Endothelial cell of umbilical vein (primary cell): ENCODE measurements at regions not wholly inside any gene's neighbourhood (a gene's known extent, or its start where the extent isn't known, plus 50 kb on each side); places are given as distances from the start of the nearest gene placed in this dataset.
"Not testable (repeated sequence)": the region's sequence is repeated elsewhere in the genome, so short reads cannot be mapped to it uniquely, and the experiment has no call there.

Source experiments
- BruUV-seq: library from RNA; stranded (reverse); fragments of 400-500 nt; replicated peaks from 2 replicates; lab custom pipeline; 2021; lab: Mats Ljungman, UMichigan
- CTCF ChIA-PET: fragments of 300-600, 350-600 bp; sonication (Branson Sonifier 250); formaldehyde crosslinking; loops from one replicate; lab custom pipeline; 2021; ENCODE audit warnings: antibody characterized with exemption, inconsistent platforms; lab: Charles Lee
- POLR2A ChIA-PET: fragments of 300-600, 350-600 bp; sonication (Branson Sonifier 250); formaldehyde crosslinking; loops from one replicate; lab custom pipeline; 2021; ENCODE audit warnings: antibody characterized with exemption, inconsistent platforms; lab: Charles Lee
- DNase-seq: peaks from one replicate; pipeline ENCODE4 v3.0.0-alpha.2; 2011; ENCODE audit warnings: low read depth, low spot score
- FAIRE-seq: peaks from 2 replicates; lab custom pipeline; 2011; peaks lifted over from hg19 to GRCh38; lab: Jason Lieb, UNC
- H2AFZ ChIP-seq: 2 replicates; pipeline ENCODE4 v1.6.0; 2012; ENCODE audit warnings: low read depth, low read length, control low read depth, inconsistent platforms
- H3K27ac ChIP-seq: 2 replicates; pipeline ENCODE4 v1.5.1; 2011; ENCODE audit warnings: low read depth, mild to moderate bottlenecking, control low read depth, low read length, moderate library complexity; ENCODE audit not compliant: insufficient read depth
- H3K27me3 ChIP-seq, 2 experiments: 2 replicates each; pipeline versions ENCODE4 v1.6.0 to v1.6.1; 2011; ENCODE audit warnings: low read length in 2 of 2, mixed read lengths in 1 of 2; ENCODE audit not compliant: control insufficient read depth in 2 of 2, insufficient read depth in 2 of 2
- H3K36me3 ChIP-seq, 2 experiments: 2 replicates in 1 of 2; 3 replicates in 1 of 2; pipeline ENCODE4 v1.5.1; 2011; ENCODE audit warnings: low read length in 2 of 2, mild to moderate bottlenecking in 1 of 2, moderate library complexity in 1 of 2; ENCODE audit not compliant: control insufficient read depth in 2 of 2, insufficient read depth in 2 of 2; ENCODE audit errors: extremely low read depth in 1 of 2
- H3K4me1 ChIP-seq: 3 replicates; pipeline ENCODE4 v1.5.1; 2011; ENCODE audit warnings: mild to moderate bottlenecking, low read length; ENCODE audit not compliant: control insufficient read depth, insufficient read depth; ENCODE audit errors: extremely low read depth
- H3K4me2 ChIP-seq: 2 replicates; pipeline ENCODE4 v1.6.1; 2011; ENCODE audit warnings: low read length, control low read depth, mixed read lengths; ENCODE audit not compliant: insufficient read depth
- H3K4me3 ChIP-seq, 3 experiments: fragments of 200-600 bp in 1 of 3; sonication (generic), shearing (Covaris generic) in 1 of 3; replicated peaks in 1 of 3; 2 replicates each; pipeline ENCODE4 v1.5.1; 2011 to 2016; ENCODE audit warnings: control low read depth in 3 of 3, low read length in 3 of 3, mild to moderate bottlenecking in 2 of 3, inconsistent platforms in 1 of 3, low read depth in 1 of 3, moderate library complexity in 1 of 3; ENCODE audit not compliant: insufficient read depth in 1 of 3
- H3K79me2 ChIP-seq: 2 replicates; pipeline ENCODE4 v1.6.0; 2012; ENCODE audit warnings: low read length, inconsistent platforms; ENCODE audit not compliant: control insufficient read depth, insufficient read depth
- H3K9ac ChIP-seq: replicated peaks from 2 replicates; pipeline ENCODE3; 2011; ENCODE audit warnings: low read length, control low read depth; ENCODE audit not compliant: insufficient read depth; ENCODE audit errors: extremely low read depth
- H3K9me1 ChIP-seq: replicated peaks from 3 replicates; pipeline ENCODE4 v1.6.0; 2011; ENCODE audit warnings: mild to moderate bottlenecking, low read length; ENCODE audit not compliant: control insufficient read depth, insufficient read depth; ENCODE audit errors: extremely low read depth
- H3K9me3 ChIP-seq: replicated peaks from 2 replicates; pipeline ENCODE4 v1.5.1; 2012; ENCODE audit warnings: low read length, inconsistent platforms; ENCODE audit not compliant: control insufficient read depth, insufficient read depth
- H4K20me1 ChIP-seq: replicated peaks from 2 replicates; pipeline ENCODE3; 2011; ENCODE audit warnings: mild to moderate bottlenecking, low read length; ENCODE audit not compliant: control insufficient read depth, insufficient read depth; ENCODE audit errors: extremely low read depth
- EZH2 ChIP-seq: IDR thresholded peaks from 2 replicates; pipeline ENCODE4 v1.6.1; 2012; ENCODE audit warnings: borderline replicate concordance, low read depth, mild to moderate bottlenecking, moderate library complexity, low read length, inconsistent platforms; ENCODE audit not compliant: severe bottlenecking
- FOS ChIP-seq: IDR thresholded peaks from 2 replicates; pipeline ENCODE4 v1.6.1; 2011; ENCODE audit warnings: mild to moderate bottlenecking, low read length, moderate library complexity, borderline replicate concordance; ENCODE audit not compliant: insufficient read depth
- GATA2 ChIP-seq: IDR thresholded peaks from 2 replicates; pipeline ENCODE4 v1.7.0; 2011; ENCODE audit warnings: low read depth, mild to moderate bottlenecking, moderate library complexity, mixed read lengths, low read length; ENCODE audit not compliant: insufficient read length, insufficient read depth
- JUN ChIP-seq: IDR thresholded peaks from 2 replicates; pipeline ENCODE4 v1.6.1; 2011; ENCODE audit warnings: borderline replicate concordance, low read depth; ENCODE audit not compliant: insufficient read length, insufficient read depth
- MYC ChIP-seq: IDR thresholded peaks from one replicate; pipeline ENCODE4 v1.6.1; 2011; ENCODE audit warnings: mild to moderate bottlenecking, low read depth, low read length
- POLR2A ChIP-seq: IDR thresholded peaks from 2 replicates; pipeline ENCODE4 v1.6.1; 2012; ENCODE audit warnings: low read depth, mild to moderate bottlenecking, control low read depth, low read length
- POLR2AphosphoS5 ChIP-seq: IDR thresholded peaks from 2 replicates; pipeline ENCODE4 v1.6.1; 2012; ENCODE audit warnings: low read depth, mild to moderate bottlenecking, control low read depth, low read length, moderate library complexity; ENCODE audit not compliant: insufficient read depth
- dilution Hi-C: fragments of 300-500 bp; cut with MboI; formaldehyde crosslinking; loops from one replicate; pipeline ENCODE4 v1.15.0; 2019; ENCODE audit warnings: low sequenced_read_pairs; ENCODE audit not compliant: extremely low pct_ligation_motif_present
- intact Hi-C: fragments of 100-400 bp; cut with micrococcal nuclease; formaldehyde crosslinking; loops from one replicate; pipeline ENCODE4 v1.10.0; 2022
- TF ChIP-seq, protein P1 (sequence below), 2 donors: IDR thresholded peaks; 1 replicate in 1 of 2; 2 replicates in 1 of 2; pipeline ENCODE4 v1.5.1; 2011; ENCODE audit warnings: low read length in 2 of 2, mild to moderate bottlenecking in 2 of 2, moderate library complexity in 2 of 2, control low read depth in 1 of 2, inconsistent platforms in 1 of 2, low read depth in 1 of 2; ENCODE audit not compliant: insufficient read depth in 1 of 2; ENCODE audit errors: extremely low read depth in 1 of 2
- TF ChIP-seq, protein P2 (sequence below): IDR thresholded peaks from 2 replicates; pipeline ENCODE4 v1.6.1; 2011; ENCODE audit not compliant: insufficient read depth, insufficient read length

DNA sequence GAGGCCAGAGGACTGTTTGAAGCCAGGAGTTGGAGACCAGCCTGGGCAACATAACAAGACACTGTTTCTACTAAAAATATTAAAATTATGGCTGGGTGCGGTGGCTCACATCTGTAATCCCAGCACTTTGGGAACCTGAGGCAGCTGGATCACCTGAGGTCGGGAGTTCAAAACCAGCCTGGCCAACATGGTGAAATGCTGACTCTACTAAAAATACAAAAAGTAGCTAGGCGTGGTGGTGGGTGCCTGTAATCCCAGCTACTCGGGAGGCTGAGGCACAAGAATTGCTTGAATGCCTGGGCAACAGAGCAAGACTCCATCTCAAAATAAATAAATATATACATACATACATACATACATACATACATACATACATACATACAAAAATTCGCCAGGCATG, 99.7 kb downstream of the TMEM130 start:
- CTCF ChIA-PET: interaction anchor here (1.5 kb wide), 1 partner anchor 24 kb away, joined by 9 read pairs; no protein-coding TSS in a partner anchor
- H3K36me3 ChIP-seq, FAIRE-seq, POLR2A ChIA-PET, H3K4me2 ChIP-seq, intact Hi-C loops, H3K4me1 ChIP-seq, H3K4me3 ChIP-seq, H3K9me1 ChIP-seq, DNase-seq, BruUV-seq, H3K9ac ChIP-seq, H2AFZ ChIP-seq, H3K27me3 ChIP-seq, H3K9me3 ChIP-seq, H3K27ac ChIP-seq, H3K79me2 ChIP-seq, dilution Hi-C loops, H4K20me1 ChIP-seq: not testable (repeated sequence)

DNA sequence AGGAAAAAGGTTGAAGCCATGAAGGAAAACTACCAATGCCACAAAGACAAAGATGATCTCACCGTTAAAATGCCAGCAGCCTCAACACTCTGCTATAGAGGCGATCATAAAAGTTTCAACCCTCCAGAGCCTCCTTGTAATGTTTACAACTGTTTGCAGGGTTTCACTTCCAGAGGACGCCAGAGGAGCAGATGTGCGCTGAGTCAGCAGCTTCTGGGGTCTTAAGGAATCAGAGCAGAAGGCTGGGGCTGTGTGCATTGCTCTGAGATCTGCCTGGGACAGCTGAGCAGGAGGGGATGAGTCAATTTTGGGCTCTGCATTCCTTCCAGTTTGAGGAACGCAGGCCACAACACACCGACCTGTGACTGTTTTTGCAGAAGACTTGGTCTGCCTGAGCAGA, 98.3 kb downstream of the TMEM130 start:
- DNase-seq (no peak), FAIRE-seq (no peak)
- Histone ChIP-seq H3K27ac (no peak overlapping the region), H3K27me3 (no peaks in the 10 kb centered on the region), H3K9me1 (no peaks in the 10 kb centered on the region), H3K9me3 (no peaks in the 10 kb centered on the region), H3K9ac (no peak overlapping the region), H3K4me3 (no peak overlapping the region), H3K4me1 (no peaks in the 10 kb centered on the region), H4K20me1 (no peaks in the 10 kb centered on the region), H3K36me3 (no peaks in the 10 kb centered on the region), H3K4me2 (no peak overlapping the region), H3K79me2 (no peaks in the 10 kb centered on the region), H2AFZ (no peak overlapping the region)
- no TSS peak for BruUV-seq
- no peak for TF ChIP-seq FOS
- TF ChIP-seq, protein P1, sequence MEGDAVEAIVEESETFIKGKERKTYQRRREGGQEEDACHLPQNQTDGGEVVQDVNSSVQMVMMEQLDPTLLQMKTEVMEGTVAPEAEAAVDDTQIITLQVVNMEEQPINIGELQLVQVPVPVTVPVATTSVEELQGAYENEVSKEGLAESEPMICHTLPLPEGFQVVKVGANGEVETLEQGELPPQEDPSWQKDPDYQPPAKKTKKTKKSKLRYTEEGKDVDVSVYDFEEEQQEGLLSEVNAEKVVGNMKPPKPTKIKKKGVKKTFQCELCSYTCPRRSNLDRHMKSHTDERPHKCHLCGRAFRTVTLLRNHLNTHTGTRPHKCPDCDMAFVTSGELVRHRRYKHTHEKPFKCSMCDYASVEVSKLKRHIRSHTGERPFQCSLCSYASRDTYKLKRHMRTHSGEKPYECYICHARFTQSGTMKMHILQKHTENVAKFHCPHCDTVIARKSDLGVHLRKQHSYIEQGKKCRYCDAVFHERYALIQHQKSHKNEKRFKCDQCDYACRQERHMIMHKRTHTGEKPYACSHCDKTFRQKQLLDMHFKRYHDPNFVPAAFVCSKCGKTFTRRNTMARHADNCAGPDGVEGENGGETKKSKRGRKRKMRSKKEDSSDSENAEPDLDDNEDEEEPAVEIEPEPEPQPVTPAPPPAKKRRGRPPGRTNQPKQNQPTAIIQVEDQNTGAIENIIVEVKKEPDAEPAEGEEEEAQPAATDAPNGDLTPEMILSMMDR (IDR thresholded peaks at IDR 0.05; ENCODE audit: extremely low read depth in 1 of 2, insufficient read depth in 1 of 2, low read depth in 1 of 2, low read length in 2 of 2): no peak
- no peak for TF ChIP-seq GATA2
- TF ChIP-seq MYC: no peak
- TF ChIP-seq JUN: no peak
- no peak for TF ChIP-seq EZH2
- TF ChIP-seq, protein P2, sequence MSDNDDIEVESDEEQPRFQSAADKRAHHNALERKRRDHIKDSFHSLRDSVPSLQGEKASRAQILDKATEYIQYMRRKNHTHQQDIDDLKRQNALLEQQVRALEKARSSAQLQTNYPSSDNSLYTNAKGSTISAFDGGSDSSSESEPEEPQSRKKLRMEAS: no peak
- TF ChIP-seq POLR2AphosphoS5: no peak
- no peak for TF ChIP-seq POLR2A
- intact Hi-C loops (no loop called here), dilution Hi-C loops (no loop called here)
- ChIA-PET CTCF (no interaction called here), POLR2A (no interaction called here)
